Hematopoietic multipotent progenitor cell treated with erythropoietin and hydrocortisone succinate and interleukin-3 and kit ligand, for 8 days (in vitro differentiated cells): ENCODE measurements at regions not wholly inside any gene's neighbourhood (a gene's known extent, or its start where the extent isn't known, plus 50 kb on each side); places are given as distances from the start of the nearest gene placed in this dataset.
"Not testable (repeated sequence)": the region's sequence is repeated elsewhere in the genome, so short reads cannot be mapped to it uniquely, and the experiment has no call there.

Source experiments
- DNase-seq: peaks from one replicate; pipeline ENCODE4 v3.0.0-alpha.2; 2015

GRCh38 chr6:137305691-137306090, 86.5 kb upstream of the IFNGR1 start:
- DNase-seq = no peak

GRCh38 chr6:137304020-137304780, 85.0 kb upstream of the IFNGR1 start:
- DNase-seq = no peak

- no peak for DNase-seq
Measured at GRCh38 chr6:137303441-137303840, 84.3 kb upstream of the IFNGR1 start.

- no peak for DNase-seq
Measured at GRCh38 chr6:137299681-137300080, 80.5 kb upstream of the IFNGR1 start.

- DNase-seq = no peak
Measured at GRCh38 chr6:137297887-137298286, 78.7 kb upstream of the IFNGR1 start.

GRCh38 chr6:137292326-137292725, 73.1 kb upstream of the IFNGR1 start:
- not testable (repeated sequence) for DNase-seq

- peak; percentile 79 for DNase-seq
Measured at GRCh38 chr6:137291441-137291840, 72.3 kb upstream of the IFNGR1 start.

- no peak for DNase-seq
Measured at GRCh38 chr6:137290601-137291261, 71.5 kb upstream of the IFNGR1 start.

GRCh38 chr6:137286916-137287315, 67.7 kb upstream of the IFNGR1 start:
- DNase-seq = no peak

- no peak for DNase-seq
Measured at GRCh38 chr6:137286368-137286767, 67.2 kb upstream of the IFNGR1 start.

- DNase-seq = no peak
Measured at GRCh38 chr6:137284811-137285110, 65.6 kb upstream of the IFNGR1 start.

- DNase-seq = no peak
Measured at GRCh38 chr6:137283940-137284810, 65.0 kb upstream of the IFNGR1 start.

GRCh38 chr6:137283080-137283479, 63.9 kb upstream of the IFNGR1 start:
- no peak for DNase-seq

GRCh38 chr6:137282254-137282653, 63.1 kb upstream of the IFNGR1 start:
- DNase-seq = no peak

- DNase-seq = not testable (repeated sequence)
Measured at GRCh38 chr6:137279279-137279678, 60.1 kb upstream of the IFNGR1 start.

GRCh38 chr6:137277971-137278637, 58.9 kb upstream of the IFNGR1 start:
- DNase-seq = no peak

GRCh38 chr6:137272403-137272802, 53.2 kb upstream of the IFNGR1 start:
- no peak for DNase-seq

GRCh38 chr6:137271245-137272183, 52.3 kb upstream of the IFNGR1 start:
- peak; percentile 56 for DNase-seq

- DNase-seq = no peak
Measured at GRCh38 chr6:137269803-137270202, 50.6 kb upstream of the IFNGR1 start.

GRCh38 chr6:137269347-137269746, 50.2 kb upstream of the IFNGR1 start:
- DNase-seq = no peak
